ENCODE measurements at regions not wholly inside any gene's neighbourhood (a gene's known extent, or its start where the extent isn't known, plus 50 kb on each side); places are given as distances from the start of the nearest gene placed in this dataset.

GRCh38 chr5:57582578-57583070 is 100.0 kb upstream of the ACTBL2 start:
- no peaks in the 10 kb centered on the region for H3K27me3 ChIP-seq
- intact Hi-C loops (cut with DNase I; ENCODE audit: low total_unique reads) (no loop called here), in situ Hi-C loops (cut with MboI; ENCODE audit: low sequenced_read_pairs in 4 of 4) (no loop called here)
- TF ChIP-seq, protein P1, sequence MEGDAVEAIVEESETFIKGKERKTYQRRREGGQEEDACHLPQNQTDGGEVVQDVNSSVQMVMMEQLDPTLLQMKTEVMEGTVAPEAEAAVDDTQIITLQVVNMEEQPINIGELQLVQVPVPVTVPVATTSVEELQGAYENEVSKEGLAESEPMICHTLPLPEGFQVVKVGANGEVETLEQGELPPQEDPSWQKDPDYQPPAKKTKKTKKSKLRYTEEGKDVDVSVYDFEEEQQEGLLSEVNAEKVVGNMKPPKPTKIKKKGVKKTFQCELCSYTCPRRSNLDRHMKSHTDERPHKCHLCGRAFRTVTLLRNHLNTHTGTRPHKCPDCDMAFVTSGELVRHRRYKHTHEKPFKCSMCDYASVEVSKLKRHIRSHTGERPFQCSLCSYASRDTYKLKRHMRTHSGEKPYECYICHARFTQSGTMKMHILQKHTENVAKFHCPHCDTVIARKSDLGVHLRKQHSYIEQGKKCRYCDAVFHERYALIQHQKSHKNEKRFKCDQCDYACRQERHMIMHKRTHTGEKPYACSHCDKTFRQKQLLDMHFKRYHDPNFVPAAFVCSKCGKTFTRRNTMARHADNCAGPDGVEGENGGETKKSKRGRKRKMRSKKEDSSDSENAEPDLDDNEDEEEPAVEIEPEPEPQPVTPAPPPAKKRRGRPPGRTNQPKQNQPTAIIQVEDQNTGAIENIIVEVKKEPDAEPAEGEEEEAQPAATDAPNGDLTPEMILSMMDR (IDR thresholded peaks at IDR 0.05 in 4 of 5, conservative IDR thresholded peaks at IDR 0.05 in 1 of 5), result no peak
- TF ChIP-seq POLR2A (IDR thresholded peaks at IDR 0.05), result no peak
- H3K4me1 ChIP-seq, result no peaks in the 10 kb centered on the region
- H3K36me3 ChIP-seq, result no peaks in the 10 kb centered on the region
- no peak overlapping the region for H3K27ac ChIP-seq
- ATAC-seq (no peak), DNase-seq (no peak)
- no peaks in the 10 kb centered on the region for H3K9me3 ChIP-seq
- H3K4me3 ChIP-seq, result no peak overlapping the region

DNA sequence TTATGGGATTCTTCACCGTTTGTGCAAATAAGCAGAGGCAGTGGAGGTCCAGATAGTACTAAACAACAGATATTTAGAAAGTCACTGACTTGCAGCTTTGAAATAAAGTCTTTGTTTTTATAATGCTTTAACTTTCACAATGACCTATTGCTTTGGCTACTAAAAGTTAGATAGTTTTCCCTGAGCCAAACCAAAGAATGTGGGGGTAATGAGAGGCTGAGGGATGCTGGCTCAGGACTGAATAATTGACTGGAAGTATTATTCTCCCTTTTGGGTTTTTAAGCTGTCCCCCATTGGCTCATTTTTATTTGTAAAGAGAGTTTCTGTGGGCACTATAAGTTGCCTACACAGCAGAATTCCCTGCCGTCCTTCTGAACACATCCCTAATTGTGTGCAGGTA is 99.2 kb upstream of the ACTBL2 start:
- H3K4me1 ChIP-seq, result no peaks in the 10 kb centered on the region
- H3K4me3 ChIP-seq, result no peak overlapping the region
- H3K36me3 ChIP-seq, result no peaks in the 10 kb centered on the region
- H3K9me3 ChIP-seq, result no peaks in the 10 kb centered on the region
- H3K27ac ChIP-seq, result no peak overlapping the region
- no peak for TF ChIP-seq POLR2A (IDR thresholded peaks at IDR 0.05)
- TF ChIP-seq, protein P1 (IDR thresholded peaks at IDR 0.05 in 4 of 5, conservative IDR thresholded peaks at IDR 0.05 in 1 of 5), result no peak
- in situ Hi-C loops (cut with MboI; ENCODE audit: low sequenced_read_pairs in 4 of 4), result no loop called here
- ATAC-seq (no peak), DNase-seq (no peak)
- intact Hi-C loops (cut with DNase I; ENCODE audit: low total_unique reads), result no loop called here
- H3K27me3 ChIP-seq, result no peaks in the 10 kb centered on the region

- no peak for TF ChIP-seq POLR2A (IDR thresholded peaks at IDR 0.05)
- TF ChIP-seq, protein P1 (IDR thresholded peaks at IDR 0.05 in 4 of 5, conservative IDR thresholded peaks at IDR 0.05 in 1 of 5), result no peak
- no peaks in the 10 kb centered on the region for H3K27me3 ChIP-seq
- H3K27ac ChIP-seq, result no peak overlapping the region
- intact Hi-C loops (cut with DNase I; ENCODE audit: low total_unique reads), result no loop called here
- no peaks in the 10 kb centered on the region for H3K36me3 ChIP-seq
- H3K4me1 ChIP-seq, result no peaks in the 10 kb centered on the region
- ATAC-seq, result no peak
- no peak for DNase-seq
- H3K9me3 ChIP-seq, result no peaks in the 10 kb centered on the region
- H3K4me3 ChIP-seq, result no peak overlapping the region
- in situ Hi-C loops (cut with MboI; ENCODE audit: low sequenced_read_pairs in 4 of 4), result no loop called here
These were observed 98.6 kb upstream of the ACTBL2 start for GRCh38 chr5:57581222-57581621.

DNA sequence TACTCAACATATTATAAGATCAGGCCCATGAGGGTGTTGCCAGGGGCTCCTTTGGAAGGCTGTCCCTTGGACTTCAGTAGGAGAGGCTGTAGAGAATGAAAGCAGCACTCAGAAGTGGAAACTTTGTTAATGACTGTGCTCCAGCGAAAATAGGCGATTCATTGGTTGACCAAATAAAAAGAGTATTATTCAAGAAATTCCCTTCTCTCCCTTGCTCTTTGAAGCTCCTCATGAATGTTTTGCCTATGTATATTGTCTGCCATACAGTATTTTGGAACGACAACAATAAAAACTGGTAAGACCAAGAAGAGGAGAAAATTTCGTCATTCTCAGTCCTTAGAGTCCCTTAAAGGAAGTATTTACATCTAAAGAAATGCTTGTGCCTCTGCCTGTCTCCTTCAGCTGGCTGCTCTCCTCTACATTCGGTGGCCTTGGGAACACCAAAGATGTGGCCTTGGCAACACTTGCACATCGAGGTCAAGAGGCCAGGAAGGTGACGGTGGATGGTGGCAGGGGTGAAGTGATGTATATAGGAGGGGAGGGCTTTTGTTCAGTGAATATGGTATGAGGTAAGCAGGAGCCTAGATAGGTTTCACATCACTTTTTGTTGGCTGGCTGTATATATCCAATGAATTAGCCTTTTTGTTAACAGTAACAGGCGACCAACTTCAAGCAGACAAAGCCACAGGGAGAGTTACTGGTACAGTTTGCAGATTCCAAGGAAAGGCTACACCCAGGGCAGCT is 95.0 kb upstream of the ACTBL2 start:
- Histone ChIP-seq H3K4me1 (no peaks in the 10 kb centered on the region), H3K9me3 (no peaks in the 10 kb centered on the region), H3K27ac (no peak overlapping the region), H3K36me3 (no peaks in the 10 kb centered on the region), H3K27me3 (no peaks in the 10 kb centered on the region), H3K4me3 (no peak overlapping the region)
- no peak for DNase-seq
- no peak for TF ChIP-seq POLR2A (IDR thresholded peaks at IDR 0.05)
- TF ChIP-seq, protein P1 (IDR thresholded peaks at IDR 0.05 in 4 of 5, conservative IDR thresholded peaks at IDR 0.05 in 1 of 5), result no peak
- in situ Hi-C loops (cut with MboI; ENCODE audit: low sequenced_read_pairs in 4 of 4) (no loop called here), intact Hi-C loops (cut with DNase I; ENCODE audit: low total_unique reads) (no loop called here)
- ATAC-seq, result no peak
